ENCODE measurements at regions not wholly inside any gene's neighbourhood (a gene's known extent, or its start where the extent isn't known, plus 50 kb on each side); places are given as distances from the start of the nearest gene placed in this dataset.

DNA sequence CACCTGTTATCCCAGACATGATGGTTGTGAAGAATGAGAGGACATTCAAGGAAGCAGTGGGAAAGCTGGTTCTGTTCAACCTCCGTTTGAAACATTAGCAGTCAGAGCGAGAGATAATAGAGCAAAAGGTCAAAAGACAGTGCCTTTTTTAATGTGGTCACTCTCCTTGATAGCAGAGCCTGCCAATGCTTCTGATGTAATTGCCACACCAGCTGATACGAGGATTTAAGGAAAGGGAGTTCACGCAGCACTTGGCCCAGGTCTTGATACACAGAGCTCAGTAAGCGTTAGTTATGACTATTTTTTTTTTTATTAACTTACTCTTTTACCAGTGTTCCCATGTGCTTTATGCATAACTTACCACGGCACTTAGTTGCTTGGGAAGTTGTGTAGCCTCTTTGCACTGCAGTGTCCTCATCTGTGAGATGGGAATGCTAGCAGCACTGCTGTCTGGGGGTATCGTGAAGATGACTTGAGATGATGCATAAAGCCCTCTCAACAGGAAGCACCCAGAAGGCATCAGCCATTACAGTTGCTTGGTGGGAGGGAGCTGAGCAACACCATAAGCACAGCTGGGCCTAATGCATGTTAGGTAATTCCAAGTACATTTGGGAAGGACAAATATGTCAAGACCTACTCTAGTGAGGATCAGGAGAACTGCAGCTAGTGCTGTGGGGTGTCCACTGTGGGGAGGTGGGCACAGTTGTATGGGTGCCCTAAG, 123.3 kb upstream of the RASGRP1 start:
- H3K27ac ChIP-seq, result no peak overlapping the region
- no peaks in the 10 kb centered on the region for H3K27me3 ChIP-seq
- TF ChIP-seq CTCF (IDR thresholded peaks at IDR 0.05) (no peak), POLR2A (IDR thresholded peaks at IDR 0.05) (no peak), POLR2AphosphoS5 (IDR thresholded peaks at IDR 0.05) (no peak), EP300 (IDR thresholded peaks at IDR 0.05) (no peak)
- H3K4me1 ChIP-seq, result no peaks in the 10 kb centered on the region
- no peak for DNase-seq
- H3K4me3 ChIP-seq, result no peak overlapping the region
- no peaks in the 10 kb centered on the region for H3K36me3 ChIP-seq
- H3K9me3 ChIP-seq, result no peaks in the 10 kb centered on the region
- WGBS, 2 donors, result 79 to 89% methylated on average over 7 of the region's 7 CpGs
- no peak for ATAC-seq (ENCODE audit: low FRiP score in 2 of 2)

- TF ChIP-seq CTCF (IDR thresholded peaks at IDR 0.05) (no peak), POLR2A (IDR thresholded peaks at IDR 0.05) (no peak), POLR2AphosphoS5 (IDR thresholded peaks at IDR 0.05) (no peak), EP300 (IDR thresholded peaks at IDR 0.05) (no peak)
- WGBS, 2 donors, result 69 to 80% methylated on average over 1 of the region's 1 CpG
- DNase-seq (no peak), ATAC-seq (ENCODE audit: low FRiP score in 2 of 2) (no peak)
- Histone ChIP-seq H3K27me3 (no peaks in the 10 kb centered on the region), H3K9me3 (no peaks in the 10 kb centered on the region), H3K4me3 (no peak overlapping the region), H3K27ac (no peak overlapping the region), H3K4me1 (no peaks in the 10 kb centered on the region), H3K36me3 (no peaks in the 10 kb centered on the region)
These were observed 124.1 kb upstream of the RASGRP1 start for GRCh38 chr15:38688761-38689160.

- no peak for TF ChIP-seq POLR2A (IDR thresholded peaks at IDR 0.05)
- TF ChIP-seq CTCF (IDR thresholded peaks at IDR 0.05), result no peak
- no peak for TF ChIP-seq POLR2AphosphoS5 (IDR thresholded peaks at IDR 0.05)
- TF ChIP-seq EP300 (IDR thresholded peaks at IDR 0.05), result no peak
- H3K9me3 ChIP-seq, result no peaks in the 10 kb centered on the region
- 81 to 86% methylated on average over 2 of the region's 2 CpGs for whole genome bisulfite sequencing, 2 donors
- DNase-seq, result no peak
- H3K27me3 ChIP-seq, result no peaks in the 10 kb centered on the region
- no peak overlapping the region for H3K4me3 ChIP-seq
- no peaks in the 10 kb centered on the region for H3K4me1 ChIP-seq
- no peak for ATAC-seq (ENCODE audit: low FRiP score in 2 of 2)
- H3K36me3 ChIP-seq, result no peaks in the 10 kb centered on the region
- H3K27ac ChIP-seq, result no peak overlapping the region
These were observed 124.9 kb upstream of the RASGRP1 start for GRCh38 chr15:38689522-38689921.

GRCh38 chr15:38690216-38690615, 125.6 kb upstream of the RASGRP1 start:
- no peak overlapping the region for H3K27ac ChIP-seq

More at GRCh38 chr15:38690216-38690615, 125.6 kb upstream of the RASGRP1 start:
- ATAC-seq (ENCODE audit: low FRiP score in 2 of 2), result no peak
- TF ChIP-seq EP300 (IDR thresholded peaks at IDR 0.05) (no peak), POLR2AphosphoS5 (IDR thresholded peaks at IDR 0.05) (no peak), POLR2A (IDR thresholded peaks at IDR 0.05) (no peak), CTCF (IDR thresholded peaks at IDR 0.05) (no peak)
- Histone ChIP-seq H3K4me3 (no peak overlapping the region), H3K36me3 (no peaks in the 10 kb centered on the region), H3K9me3 (no peaks in the 10 kb centered on the region), H3K27me3 (no peaks in the 10 kb centered on the region), H3K4me1 (no peaks in the 10 kb centered on the region)
- no peak for DNase-seq
- WGBS, 2 donors, result 85 to 90% methylated on average over 5 of the region's 5 CpGs
